ENCODE measurements at regions not wholly inside any gene's neighbourhood (a gene's known extent, or its start where the extent isn't known, plus 50 kb on each side); places are given as distances from the start of the nearest gene placed in this dataset.
A peak's percentile ranks its signal among the peaks of the same experiment; 100 is the strongest.
"Not testable (repeated sequence)": the region's sequence is repeated elsewhere in the genome, so short reads cannot be mapped to it uniquely, and the experiment has no call there.

DNA sequence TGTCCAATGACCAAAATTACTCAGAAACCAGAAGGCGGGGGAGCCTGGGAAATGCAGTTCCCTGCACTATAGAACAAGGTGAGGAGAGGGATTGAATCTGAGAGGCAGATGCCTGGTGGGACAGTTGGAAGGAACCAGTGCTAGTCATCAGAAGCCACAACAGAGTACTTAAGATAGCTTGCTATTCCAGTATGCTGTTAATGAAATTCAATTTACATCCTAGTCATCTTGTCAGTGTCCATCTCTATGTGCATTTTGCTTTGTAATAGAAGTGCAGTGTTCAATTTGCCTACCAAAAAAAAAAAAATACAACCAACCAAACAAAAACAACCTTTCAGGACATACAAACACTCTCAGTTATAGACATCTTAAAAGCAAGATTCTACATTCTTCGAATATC, 679.1 kb upstream of the CPEB2 start:
- no peak for DNase-seq

DNA sequence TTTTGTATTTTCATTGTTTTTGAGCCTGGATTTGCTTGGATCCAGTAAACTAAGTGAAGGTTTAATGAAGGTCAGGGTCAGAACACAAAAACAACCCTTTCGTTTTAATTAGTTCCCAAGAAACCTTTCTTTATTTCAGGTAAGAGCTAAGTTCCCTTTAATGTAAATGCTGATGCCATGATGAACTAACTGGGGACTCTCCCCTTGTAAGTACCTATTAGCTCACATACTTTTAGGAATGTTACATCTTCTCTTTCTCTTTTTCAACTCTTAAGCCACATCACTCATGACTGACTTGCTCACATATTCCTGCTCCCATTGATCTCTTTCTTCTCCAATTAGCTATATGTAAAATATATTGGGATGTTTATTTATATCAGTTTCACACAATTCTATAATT, 673.1 kb upstream of the CPEB2 start:
- DNase-seq, result no peak

DNA sequence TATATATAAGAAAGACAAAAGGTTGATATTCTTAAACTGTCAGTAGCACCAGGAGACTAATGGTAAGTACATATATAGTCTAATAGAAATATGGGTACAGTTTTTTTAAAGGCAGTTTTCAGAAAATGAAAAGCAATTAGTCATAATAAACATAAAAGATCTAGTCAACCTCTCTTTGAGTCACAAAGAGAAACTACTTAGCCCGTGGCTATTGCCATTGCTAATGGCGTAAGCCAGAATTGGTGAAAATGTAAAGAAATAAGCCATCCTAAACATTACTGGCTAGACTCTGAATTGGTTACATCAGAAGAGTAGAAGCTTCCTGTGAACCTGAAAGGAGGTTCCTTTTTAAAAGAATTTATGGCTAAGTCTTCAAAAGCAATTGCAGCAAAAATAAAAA, 668.7 kb upstream of the CPEB2 start:
- no peak for DNase-seq

DNA sequence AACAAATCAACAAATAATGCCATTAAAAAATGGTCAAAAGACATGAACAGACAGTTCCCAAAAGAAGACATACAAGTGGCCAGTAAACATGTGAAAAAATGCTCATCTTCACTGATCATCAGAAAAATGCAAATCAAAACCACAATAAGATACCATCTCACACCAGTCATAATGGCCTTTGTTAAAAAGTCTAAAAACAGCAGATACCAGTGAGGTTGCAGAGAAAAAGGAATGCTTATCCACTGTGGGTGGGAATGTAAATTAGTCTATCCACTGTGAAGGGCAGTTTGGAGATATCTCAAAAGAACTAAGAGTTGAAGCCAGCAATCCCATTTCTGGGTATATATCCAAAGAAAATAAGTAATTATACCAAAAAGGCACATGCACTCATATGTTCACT, 668.1 kb upstream of the CPEB2 start:
- peak; percentile 58 for DNase-seq

DNA sequence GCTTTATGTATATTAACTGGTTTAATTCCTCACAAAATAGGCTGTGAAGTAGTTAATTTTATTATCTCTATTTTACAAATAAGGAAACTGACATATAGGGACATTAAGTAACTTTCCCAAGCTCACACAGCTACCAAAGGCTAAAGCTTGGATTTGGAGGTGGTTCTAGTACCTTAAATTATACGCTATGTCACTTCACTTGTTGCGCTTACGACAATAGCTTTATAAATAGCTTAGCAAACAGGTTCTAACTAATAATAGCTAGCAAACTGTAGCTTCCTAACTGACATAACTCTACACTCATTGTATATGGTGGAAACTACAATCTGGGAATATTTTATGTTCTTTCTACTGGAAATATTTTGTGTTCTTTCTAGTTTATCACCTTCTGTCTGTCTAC, 666.4 kb upstream of the CPEB2 start:
- DNase-seq, result no peak

DNA sequence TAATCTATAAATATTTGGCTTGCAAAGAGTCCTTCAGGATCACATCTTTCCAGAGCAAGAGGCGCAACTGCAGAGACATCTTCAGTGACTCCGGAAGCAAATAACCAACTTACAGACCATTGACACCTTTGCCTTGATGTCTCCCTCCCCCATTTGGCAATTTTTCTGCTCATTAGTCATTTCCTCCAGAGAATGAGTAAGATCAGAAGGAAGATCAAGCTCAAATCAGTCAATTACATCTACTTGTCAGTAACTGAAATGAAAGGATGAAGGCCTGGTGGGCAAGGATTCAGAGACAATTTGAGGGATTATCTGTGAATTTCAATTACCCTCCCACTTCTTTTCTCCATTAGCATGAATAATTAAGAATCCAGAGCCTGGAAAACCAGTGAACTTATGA, 665.6 kb upstream of the CPEB2 start:
- DNase-seq, result no peak

DNA sequence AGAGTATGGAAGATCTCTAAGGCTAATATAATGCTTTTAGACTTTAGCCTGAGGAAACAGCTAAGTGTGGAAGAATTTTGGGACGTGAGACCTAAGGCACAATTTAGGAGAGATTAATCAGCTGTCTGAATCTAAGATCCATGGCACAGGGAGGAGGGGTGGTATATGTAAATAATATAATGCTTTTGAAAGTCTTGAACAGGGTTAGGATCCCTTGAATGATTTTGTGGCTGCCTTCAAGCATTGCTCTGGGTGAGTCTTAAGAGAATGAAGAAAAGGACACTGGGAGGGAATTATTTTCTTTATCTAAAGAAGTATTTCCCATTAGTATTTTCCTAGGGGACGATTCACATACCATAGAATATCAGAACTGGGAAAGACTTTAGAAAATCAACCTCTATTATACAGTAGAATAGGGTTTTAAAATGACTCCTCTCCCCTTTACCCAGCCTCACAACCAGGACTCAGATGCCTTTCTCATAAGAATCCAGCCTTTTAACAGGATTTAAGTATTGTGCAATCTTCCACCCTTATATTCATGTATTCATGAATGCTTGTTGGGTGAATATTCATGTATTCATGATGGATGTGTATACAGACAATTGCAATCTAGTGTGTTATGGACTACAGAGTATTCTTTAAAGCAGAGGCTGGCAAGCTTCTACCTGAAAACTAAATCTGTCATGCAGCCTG, 664.2 kb upstream of the CPEB2 start:
- DNase-seq, result no peak

DNA sequence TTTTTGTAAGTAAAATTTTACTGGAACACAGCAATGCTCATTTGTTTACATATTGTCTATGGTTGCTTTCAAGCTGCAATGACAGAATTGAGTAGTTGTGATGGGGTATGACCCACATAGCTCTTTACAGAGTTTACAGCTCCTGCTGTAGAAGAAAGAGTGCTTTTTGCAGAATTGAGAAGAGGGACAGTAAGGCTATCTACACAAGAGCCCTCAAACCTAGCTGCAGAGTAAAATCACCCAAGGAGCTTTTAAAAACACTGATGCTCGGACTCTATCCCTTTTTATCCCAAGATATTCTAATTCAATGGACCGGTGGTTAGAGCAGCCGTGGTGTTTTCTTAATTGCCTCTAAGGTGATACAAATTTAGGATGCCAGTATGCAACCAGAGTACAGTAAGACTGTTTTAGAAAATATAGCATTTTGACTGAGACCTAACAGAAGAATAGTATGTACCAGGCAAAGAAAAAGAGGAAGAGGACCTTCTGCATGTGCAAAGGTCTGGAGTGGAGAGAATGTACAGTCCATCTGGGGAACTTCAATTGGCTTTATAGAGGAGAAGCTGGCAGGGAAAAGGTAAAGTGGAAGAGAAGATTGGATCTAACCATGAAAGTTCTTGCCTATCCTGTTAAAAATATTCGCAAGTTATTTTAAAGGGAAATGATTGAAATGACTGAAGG, 663.6 kb upstream of the CPEB2 start:
- no peak for DNase-seq

DNA sequence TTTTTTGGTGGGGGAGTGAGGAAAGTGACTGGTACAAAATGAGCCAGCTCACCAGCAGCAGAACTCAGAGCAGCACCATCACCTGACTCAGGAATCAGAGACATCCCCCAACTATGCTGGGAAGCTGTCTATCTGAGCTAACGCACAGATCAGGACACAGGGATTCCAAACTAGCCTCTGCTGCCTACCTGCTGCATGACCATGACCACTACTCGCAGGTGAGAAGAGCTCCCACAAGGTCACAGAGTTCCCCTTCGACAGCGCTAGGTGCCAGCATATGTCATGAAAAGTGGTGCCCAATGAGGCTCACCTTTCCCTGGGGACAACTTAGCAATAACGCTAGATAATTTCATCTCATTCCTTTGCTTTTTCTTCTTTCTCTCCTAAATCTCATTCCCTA, 662.6 kb upstream of the CPEB2 start:
- no peak for DNase-seq

DNA sequence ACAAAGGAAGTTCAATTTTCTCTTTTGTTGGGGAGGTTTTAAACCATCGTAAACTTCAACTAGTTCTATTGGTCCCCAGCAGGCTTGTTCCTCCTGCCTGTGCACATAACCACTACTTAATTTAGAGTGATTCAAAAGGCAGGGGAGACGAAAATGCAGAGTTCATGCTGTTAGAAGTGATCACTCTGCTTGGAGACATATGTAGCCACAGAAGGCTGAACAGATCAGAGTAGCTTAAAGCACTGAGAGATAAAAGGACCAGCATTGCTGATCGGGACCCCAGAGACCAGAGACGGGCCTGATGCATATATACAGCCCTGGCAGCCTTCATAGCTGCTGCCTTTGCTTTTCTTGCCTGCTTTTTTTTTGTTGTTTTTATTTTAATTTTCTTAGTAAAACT, 662.0 kb upstream of the CPEB2 start:
- no peak for DNase-seq

DNA sequence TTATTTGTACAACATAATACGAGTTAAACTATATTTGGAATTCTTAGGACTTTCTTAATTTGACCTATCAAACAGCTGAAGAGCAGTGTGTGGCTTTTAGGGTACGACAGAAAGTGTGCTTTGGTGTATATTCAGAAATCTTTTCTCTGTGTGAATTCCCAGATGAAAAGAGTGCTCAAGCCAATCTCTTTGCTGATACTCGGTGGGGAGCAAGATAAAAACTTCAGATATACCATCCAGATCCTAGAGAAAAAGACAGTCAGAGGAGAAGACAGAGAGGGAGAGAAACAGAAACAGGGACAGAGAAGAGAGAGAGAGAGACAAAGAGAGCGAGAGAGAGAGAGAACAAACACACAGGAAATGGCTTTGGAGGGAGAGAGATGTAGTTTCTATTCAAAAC, 658.3 kb upstream of the CPEB2 start:
- no peak for DNase-seq

DNA sequence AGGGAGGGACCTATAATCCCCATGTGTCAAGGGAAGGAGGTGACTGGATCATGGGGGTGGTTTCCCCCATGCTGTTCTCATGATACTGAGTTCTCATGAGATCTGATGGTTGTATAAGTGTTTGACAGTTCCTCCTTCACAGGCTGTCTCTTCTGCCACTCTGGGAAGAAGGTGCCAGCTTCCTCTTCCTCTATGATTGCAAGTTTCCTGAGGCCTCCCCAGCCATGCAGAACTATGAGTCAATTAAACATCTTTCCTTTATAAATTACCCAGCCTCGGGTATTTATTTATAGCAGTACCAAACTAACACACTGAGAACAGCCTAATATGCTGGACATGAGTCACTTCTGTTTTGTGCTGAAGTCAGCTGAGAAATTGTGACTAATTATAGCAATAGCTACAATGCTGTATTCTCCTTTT, 656.9 kb upstream of the CPEB2 start:
- peak; percentile 73 for DNase-seq

DNA sequence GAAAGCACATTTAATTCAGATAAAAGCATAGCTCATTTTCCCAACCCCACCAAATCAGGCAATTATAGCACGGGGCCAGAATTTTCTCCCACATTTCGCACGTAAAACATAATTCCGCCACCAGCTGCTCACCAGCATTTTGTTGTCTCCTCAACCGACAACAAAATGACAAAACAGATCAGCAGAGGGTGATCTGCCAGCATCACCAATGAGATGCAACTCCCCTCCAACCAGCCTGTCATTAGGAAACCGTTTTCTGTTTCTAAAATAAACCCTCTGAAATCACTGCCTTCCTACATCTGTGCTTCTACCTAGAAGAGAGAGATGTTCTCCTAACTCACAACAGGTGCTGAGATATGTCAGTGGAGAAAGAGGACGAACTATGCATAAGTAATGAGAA, 654.8 kb upstream of the CPEB2 start:
- DNase-seq, result no peak

DNA sequence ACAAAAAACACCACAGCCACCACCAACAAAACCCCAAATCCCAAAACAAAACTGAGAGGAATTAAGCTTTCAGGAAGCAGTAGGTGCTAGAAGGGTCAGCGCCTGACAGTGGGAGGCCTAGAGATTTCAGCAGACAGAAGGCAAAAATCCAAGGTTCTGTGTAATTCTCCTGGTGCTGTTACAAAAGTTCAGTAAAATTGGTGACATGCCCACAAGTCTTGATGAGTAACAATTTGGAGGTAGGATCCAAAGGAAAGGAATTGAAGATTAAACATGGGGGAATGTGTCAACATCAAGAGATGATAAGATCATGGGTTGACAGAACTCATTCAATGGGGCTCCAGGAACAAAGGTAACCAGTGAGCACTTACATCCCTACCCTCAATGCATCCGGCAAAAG, 653.8 kb upstream of the CPEB2 start:
- no peak for DNase-seq

DNA sequence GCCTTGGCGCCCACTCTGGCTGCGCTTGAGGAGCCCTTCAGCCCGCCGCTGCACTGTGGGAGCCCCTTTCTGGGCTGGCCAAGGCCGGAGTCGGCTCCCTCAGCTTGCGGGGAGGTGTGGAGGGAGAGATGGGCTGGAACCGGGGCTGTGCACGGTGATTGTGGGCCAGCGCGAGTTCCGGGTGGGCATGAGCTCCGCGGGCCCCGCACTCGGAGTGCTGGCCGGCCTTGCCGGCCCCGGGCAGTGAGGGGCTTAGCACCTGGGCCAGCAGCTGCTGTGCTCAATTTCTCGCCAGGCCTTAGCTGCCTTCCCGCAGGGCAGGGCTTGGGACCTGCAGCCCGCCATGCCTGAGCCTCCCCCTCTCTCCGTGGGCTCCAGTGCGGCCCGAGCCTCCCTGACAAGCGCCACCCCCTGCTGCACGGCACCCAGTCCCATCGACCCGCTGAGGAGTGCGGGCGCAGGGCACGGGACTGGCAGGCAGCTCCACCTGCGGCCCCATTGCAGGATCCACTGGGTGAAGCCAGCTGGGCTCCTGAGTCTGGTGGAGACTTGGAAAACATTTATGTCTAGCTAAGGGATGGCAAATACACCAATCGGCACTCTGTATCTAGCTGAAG, 643.6 kb upstream of the CPEB2 start:
- not testable (repeated sequence) for DNase-seq

DNA sequence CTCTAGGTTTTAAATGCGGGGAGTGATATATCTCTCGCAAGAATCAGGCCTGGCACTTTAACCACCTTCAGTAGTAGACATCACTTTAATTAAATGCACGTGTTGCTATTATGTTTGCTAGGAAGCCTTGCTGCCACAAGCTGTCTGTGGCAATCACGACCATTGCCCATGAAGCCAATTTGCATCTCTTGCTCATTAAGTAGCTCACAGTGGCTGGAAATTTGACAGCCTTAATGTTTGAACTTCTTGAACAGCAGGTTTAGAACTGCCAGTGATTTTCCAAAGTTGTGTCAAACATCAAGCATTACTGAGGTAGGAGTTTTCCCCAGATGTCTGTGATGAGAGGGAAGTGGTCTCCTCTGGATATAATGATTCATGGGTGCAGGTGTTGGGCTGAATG, 642.3 kb upstream of the CPEB2 start:
- no peak for DNase-seq

DNA sequence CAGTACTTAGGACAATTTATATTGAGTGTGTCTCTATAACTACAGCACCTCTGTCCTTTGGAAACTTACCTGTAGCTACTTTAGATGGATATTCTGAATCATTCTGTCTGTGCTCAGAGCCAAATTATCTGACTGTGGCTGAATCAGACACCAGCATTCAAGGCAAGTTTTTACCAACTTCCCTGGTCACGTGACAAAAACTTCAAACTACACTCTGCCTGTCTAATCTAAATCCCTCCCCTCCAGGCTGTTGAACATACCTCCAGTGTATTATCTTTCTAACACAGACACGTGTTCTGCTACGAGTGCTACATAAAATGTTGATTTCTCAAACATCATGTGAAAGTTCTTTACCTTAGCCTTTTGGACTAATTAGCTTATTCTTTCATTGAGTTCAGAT, 641.2 kb upstream of the CPEB2 start:
- no peak for DNase-seq

DNA sequence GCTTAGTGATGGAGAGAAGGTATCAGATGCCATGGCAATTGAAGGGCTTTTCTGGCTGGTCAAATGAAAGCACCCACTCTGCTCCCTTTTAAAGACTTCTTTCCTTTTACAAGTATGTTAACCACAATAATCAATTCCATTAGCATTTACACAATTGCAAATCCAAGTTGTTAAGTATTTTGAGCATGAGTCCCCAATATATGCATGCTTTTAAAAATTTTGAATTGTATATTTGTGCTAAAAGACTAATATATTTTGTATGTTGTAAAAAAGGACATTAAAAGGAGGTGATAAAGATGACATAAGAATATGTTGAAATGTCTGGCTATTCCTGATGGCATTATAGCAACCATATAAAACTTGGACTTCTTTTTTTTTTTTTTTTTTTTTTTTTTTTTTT, 639.9 kb upstream of the CPEB2 start:
- DNase-seq, result no peak

DNA sequence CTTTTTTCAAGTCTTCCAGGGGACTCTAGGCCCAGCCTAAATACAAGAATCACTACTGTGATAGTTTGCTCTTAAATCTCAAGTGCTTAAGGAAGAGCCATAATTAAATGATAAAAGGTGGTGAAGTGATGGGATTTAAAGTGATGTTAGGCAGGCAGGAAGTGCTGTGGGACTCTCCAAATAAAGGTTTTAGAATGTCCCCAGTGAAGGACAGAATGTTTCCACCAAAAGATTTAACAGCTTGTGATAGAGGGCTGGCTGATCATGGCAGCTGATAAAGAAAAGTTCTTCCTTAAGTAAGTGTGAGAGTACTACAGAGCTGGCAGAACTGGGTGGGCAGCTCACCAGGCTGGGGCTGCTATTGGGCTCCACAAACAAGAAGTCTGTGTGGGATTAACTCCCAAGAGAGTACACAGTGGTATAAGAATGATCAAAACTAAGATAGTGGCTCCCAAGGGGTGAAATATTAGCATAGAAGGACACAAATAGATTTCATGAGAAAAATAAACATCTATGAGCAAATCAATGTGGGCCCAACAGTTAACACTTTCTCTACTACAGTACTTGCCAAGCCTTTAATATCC, 637.2 kb upstream of the CPEB2 start:
- no peak for DNase-seq

DNA sequence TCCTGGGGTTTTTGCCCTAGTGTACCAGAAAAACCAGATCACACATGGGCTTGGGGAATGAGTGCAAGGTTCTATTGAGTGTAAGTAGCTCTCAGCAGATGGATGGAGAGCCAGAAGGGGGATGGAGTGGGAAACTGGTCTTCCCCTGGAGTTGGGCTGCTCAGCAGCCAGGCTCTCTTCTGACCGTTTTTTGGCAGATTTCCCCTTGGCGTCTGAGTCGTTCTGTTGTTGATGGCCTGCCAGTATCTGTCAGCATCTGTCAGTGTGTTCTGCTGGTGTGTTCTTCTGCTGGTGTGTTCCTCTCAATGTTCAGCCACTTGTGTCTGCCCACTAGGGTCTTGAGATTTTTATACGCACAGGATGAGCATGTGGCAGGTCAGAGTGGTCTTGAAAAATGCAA, 633.9 kb upstream of the CPEB2 start:
- DNase-seq, result no peak

DNA sequence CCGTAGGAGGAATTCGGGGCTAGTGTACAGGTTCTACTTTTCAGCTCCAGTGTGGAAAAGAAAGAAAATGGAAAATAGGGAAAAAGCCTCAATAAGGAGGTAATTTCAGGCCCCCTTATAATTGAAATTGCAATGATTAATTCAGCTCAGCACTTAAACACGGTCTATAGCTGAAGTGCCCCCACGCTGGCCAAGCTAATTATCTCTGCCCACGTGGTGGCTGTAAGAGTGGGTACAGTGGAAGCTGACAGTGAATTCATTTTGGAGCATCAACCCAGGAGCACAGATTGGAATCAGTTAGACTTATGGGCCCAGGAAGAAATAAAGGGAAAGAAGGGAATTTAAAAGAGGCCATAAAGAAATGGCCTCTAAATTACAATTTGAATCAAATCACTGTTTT, 631.1 kb upstream of the CPEB2 start:
- no peak for DNase-seq

DNA sequence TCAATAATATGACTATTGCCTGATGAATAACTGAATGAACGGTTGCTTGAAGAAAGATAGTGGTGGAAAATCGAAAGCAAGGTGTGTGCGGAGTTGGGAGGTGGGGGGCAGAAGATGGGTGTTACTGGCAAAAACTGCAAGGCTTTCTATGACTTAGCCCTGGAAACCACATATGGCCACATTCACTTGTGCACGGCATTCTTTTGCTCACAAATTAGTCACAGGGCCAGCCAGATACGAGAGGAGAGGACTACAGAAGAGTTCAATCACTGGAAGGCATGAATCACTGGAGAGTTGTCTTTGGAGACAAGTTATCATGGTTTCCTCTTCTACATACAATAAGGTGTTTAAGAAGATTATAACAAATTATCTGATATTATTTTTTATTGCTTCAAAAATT, 626.5 kb upstream of the CPEB2 start:
- DNase-seq, result peak; percentile 46

DNA sequence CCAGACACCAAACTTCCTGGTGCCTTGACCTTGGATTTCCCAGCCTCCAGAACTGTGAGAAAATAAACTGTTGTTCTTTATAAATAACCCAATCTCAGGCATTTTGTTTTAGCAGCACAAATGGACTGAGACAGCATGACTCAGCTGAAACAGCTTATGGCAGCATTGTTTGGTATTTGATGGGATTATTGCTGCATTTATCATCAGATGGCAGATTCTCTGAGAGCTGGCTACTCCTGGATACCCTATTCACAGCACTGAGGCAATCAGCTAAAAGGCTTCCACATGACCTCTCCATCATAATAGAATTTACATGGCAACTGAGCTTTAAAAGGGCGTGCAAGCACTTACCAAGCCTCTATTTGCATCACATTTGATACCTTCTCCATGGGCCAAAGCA, 623.1 kb upstream of the CPEB2 start:
- peak; percentile 39 for DNase-seq

DNA sequence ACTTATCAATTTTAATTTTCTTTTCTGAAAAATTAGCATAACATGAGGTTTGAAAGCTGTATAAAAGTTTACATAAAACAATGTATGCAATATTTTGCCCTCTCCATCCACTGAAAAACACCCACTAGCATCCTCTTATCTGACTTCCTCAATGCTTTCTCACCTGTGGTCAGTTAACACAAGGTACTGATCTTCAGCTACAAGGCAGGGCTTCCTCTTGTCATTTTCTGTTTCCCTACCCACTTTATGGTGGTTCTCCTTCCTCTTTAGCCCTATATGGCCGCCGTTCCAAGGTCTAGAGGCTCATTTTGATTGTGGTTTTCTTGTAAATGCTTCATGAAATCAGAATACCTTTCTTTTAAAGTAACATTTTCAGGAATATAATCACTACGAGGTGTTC, 618.6 kb upstream of the CPEB2 start:
- DNase-seq, result no peak

Measured in fibroblast of skin of back (primary cell).